K562 (cell line): ENCODE measurements at regions not wholly inside any gene's neighbourhood (a gene's known extent, or its start where the extent isn't known, plus 50 kb on each side); places are given as distances from the start of the nearest gene placed in this dataset.

Experiments used
- NFIX ChIP-seq: fragments of 250-450 bp; sonication (Bioruptor Pico); IDR thresholded peaks from 2 replicates; pipeline ENCODE4 v1.4.0; 2020; ENCODE audit warnings: low read depth, mild to moderate bottlenecking, moderate library complexity
- TF ChIP-seq, protein P1 (sequence below), 2 experiments: fragments of 450-650 bp in 1 of 2; sonication (generic) in 1 of 2; formaldehyde crosslinking in 1 of 2; IDR thresholded peaks; 2 replicates each; pipeline versions ENCODE4 v1.7.1 to v1.9.0; 2016 to 2022; ENCODE audit warnings: inconsistent platforms in 1 of 2, mild to moderate bottlenecking in 1 of 2, missing genetic modification reagents in 1 of 2
- TF ChIP-seq, protein P2 (sequence below): fragments of 450-650 bp; IDR thresholded peaks from 2 replicates; pipeline ENCODE4 v1.6.1; 2017; ENCODE audit warnings: antibody characterized with exemption, mild to moderate bottlenecking

DNA sequence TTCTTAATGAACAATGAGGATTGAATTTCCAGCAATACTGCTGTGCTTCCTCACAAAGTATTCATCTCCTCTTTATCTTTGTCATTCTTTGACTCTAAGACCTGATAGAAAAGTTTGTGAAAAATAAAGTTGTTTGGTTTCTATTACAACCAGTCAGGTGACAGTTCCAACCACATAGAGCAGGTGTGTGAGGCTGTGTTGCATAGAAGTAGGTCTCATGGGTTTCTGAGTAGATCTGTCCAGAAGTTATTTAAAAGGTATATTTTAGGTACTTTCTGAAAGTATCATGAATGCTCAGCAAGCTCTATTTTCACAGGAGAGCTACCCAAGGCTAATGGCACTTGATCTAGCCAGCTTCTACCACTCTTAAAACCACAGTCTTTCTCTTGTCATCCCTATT lies 637.0 kb downstream of the DNAH5 start (continued):
- TF ChIP-seq, protein P1, sequence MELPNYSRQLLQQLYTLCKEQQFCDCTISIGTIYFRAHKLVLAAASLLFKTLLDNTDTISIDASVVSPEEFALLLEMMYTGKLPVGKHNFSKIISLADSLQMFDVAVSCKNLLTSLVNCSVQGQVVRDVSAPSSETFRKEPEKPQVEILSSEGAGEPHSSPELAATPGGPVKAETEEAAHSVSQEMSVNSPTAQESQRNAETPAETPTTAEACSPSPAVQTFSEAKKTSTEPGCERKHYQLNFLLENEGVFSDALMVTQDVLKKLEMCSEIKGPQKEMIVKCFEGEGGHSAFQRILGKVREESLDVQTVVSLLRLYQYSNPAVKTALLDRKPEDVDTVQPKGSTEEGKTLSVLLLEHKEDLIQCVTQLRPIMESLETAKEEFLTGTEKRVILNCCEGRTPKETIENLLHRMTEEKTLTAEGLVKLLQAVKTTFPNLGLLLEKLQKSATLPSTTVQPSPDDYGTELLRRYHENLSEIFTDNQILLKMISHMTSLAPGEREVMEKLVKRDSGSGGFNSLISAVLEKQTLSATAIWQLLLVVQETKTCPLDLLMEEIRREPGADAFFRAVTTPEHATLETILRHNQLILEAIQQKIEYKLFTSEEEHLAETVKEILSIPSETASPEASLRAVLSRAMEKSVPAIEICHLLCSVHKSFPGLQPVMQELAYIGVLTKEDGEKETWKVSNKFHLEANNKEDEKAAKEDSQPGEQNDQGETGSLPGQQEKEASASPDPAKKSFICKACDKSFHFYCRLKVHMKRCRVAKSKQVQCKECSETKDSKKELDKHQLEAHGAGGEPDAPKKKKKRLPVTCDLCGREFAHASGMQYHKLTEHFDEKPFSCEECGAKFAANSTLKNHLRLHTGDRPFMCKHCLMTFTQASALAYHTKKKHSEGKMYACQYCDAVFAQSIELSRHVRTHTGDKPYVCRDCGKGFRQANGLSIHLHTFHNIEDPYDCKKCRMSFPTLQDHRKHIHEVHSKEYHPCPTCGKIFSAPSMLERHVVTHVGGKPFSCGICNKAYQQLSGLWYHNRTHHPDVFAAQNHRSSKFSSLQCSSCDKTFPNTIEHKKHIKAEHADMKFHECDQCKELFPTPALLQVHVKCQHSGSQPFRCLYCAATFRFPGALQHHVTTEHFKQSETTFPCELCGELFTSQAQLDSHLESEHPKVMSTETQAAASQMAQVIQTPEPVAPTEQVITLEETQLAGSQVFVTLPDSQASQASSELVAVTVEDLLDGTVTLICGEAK (IDR thresholded peaks at IDR 0.05): no peak
- TF ChIP-seq, protein P1 (CRISPR knock-in tag; IDR thresholded peaks at IDR 0.05): no peak
- TF ChIP-seq NFIX (CRISPR knock-in tag): no peak
- TF ChIP-seq, protein P2, sequence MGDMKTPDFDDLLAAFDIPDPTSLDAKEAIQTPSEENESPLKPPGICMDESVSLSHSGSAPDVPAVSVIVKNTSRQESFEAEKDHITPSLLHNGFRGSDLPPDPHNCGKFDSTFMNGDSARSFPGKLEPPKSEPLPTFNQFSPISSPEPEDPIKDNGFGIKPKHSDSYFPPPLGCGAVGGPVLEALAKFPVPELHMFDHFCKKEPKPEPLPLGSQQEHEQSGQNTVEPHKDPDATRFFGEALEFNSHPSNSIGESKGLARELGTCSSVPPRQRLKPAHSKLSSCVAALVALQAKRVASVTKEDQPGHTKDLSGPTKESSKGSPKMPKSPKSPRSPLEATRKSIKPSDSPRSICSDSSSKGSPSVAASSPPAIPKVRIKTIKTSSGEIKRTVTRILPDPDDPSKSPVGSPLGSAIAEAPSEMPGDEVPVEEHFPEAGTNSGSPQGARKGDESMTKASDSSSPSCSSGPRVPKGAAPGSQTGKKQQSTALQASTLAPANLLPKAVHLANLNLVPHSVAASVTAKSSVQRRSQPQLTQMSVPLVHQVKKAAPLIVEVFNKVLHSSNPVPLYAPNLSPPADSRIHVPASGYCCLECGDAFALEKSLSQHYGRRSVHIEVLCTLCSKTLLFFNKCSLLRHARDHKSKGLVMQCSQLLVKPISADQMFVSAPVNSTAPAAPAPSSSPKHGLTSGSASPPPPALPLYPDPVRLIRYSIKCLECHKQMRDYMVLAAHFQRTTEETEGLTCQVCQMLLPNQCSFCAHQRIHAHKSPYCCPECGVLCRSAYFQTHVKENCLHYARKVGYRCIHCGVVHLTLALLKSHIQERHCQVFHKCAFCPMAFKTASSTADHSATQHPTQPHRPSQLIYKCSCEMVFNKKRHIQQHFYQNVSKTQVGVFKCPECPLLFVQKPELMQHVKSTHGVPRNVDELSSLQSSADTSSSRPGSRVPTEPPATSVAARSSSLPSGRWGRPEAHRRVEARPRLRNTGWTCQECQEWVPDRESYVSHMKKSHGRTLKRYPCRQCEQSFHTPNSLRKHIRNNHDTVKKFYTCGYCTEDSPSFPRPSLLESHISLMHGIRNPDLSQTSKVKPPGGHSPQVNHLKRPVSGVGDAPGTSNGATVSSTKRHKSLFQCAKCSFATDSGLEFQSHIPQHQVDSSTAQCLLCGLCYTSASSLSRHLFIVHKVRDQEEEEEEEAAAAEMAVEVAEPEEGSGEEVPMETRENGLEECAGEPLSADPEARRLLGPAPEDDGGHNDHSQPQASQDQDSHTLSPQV: no peak
